Ovary (tissue), 7 donors: ENCODE measurements at regions not wholly inside any gene's neighbourhood (a gene's known extent, or its start where the extent isn't known, plus 50 kb on each side); places are given as distances from the start of the nearest gene placed in this dataset.
A peak's percentile ranks its signal among the peaks of the same experiment; 100 is the strongest.

Source experiments
- DNase-seq, 5 donors: peaks; one replicate each; pipeline ENCODE4 v3.0.0-alpha.2; 2019 to 2020
- H3K27ac ChIP-seq, 2 donors: fragments of 200-600 bp; one replicate each; pipeline versions ENCODE4 v1.5.1 to v1.8.0; 2019 to 2022
- H3K27me3 ChIP-seq: fragments of 200-600 bp; one replicate; pipeline ENCODE4 v1.8.0; 2022
- H3K36me3 ChIP-seq: fragments of 200-600 bp; sonication (generic); one replicate; pipeline ENCODE4 v1.5.1; 2019
- H3K4me1 ChIP-seq: one replicate; pipeline ENCODE4 v1.8.1; 2013; ENCODE audit warnings: mild to moderate bottlenecking, moderate library complexity; ENCODE audit not compliant: insufficient read depth
- H3K4me3 ChIP-seq: fragments of 200-600 bp; sonication (generic); one replicate; pipeline ENCODE4 v1.5.1; 2017
- H3K9me3 ChIP-seq, 2 donors: fragments of 200-600 bp in 1 of 2; sonication (generic) in 1 of 2; one replicate each; pipeline versions ENCODE4 v1.5.1 to v1.8.1; 2013 to 2019; ENCODE audit warnings: mild to moderate bottlenecking in 1 of 2, moderate library complexity in 1 of 2
- CTCF ChIP-seq, 3 donors: fragments of 450-650 bp in 2 of 3; fragments of 200-600 bp in 1 of 3; IDR thresholded peaks; one replicate each; pipeline versions ENCODE4 v1.5.1 to v1.8.0; 2016 to 2022; ENCODE audit warnings: antibody characterized with exemption in 3 of 3, mild to moderate bottlenecking in 1 of 3
- EP300 ChIP-seq: sonication (generic); formaldehyde crosslinking; IDR thresholded peaks from one replicate; pipeline ENCODE4 v1.6.1; 2017; ENCODE audit warnings: antibody characterized with exemption
- POLR2A ChIP-seq: fragments of 450-650 bp; IDR thresholded peaks from one replicate; pipeline ENCODE4 v1.6.1; 2017; ENCODE audit warnings: antibody characterized with exemption, mild to moderate bottlenecking, moderate library complexity
- WGBS, 3 donors: extraction: QIAGEN DNeasy Blood & Tissue Kit in 1 of 3; methylation state at CpG; one replicate each; pipeline versions ENCODE4 v1.1.5 to v1.1.7; 2013 to 2017; 5-methylcytosine and 5-hydroxymethylcytosine counted together
- intact Hi-C, 4 donors: fragments of 100-400 bp; cut with DNase I; formaldehyde crosslinking; loops; one replicate each; pipeline versions ENCODE4 v1.11.0 to v1.15.1; 2022 to 2023
- donor health status: DM: no; HTN: no; CAD: no; lungs with moderate emphysema.
- donor health status: DM: no; HTN: no; CAD: no.
- donor health status: Bipolar disorder and iron deficiency.
- donor health status: DM: no; HTN: no; CAD: no.
- donor health status: DM: yes; HTN: yes; CAD: no.

GRCh38 chr9:107389617-107390071 lies 99.9 kb downstream of the KLF4 start:
- intact Hi-C loops, result no loop called here
- no peak overlapping the region for H3K4me3 ChIP-seq
- H3K27ac ChIP-seq, result no peak overlapping the region
- no peaks in the 10 kb centered on the region for H3K27me3 ChIP-seq
- peak in 3 of 5 donors; percentile 30 to 48 (median 45) for DNase-seq
- WGBS, 3 donors, result 65 to 75% (median 68%) methylated on average over 3 of the region's 3 CpGs
- H3K36me3 ChIP-seq, result no peaks in the 10 kb centered on the region
- TF ChIP-seq POLR2A (no peak), CTCF (IDR thresholded peaks at IDR 0.05) (no peak), EP300 (no peak)
- no peaks in the 10 kb centered on the region for H3K9me3 ChIP-seq
- H3K4me1 ChIP-seq, result no peaks in the 10 kb centered on the region

GRCh38 chr9:107388890-107389289 lies 100.7 kb downstream of the KLF4 start:
- TF ChIP-seq POLR2A (no peak), EP300 (no peak), CTCF (IDR thresholded peaks at IDR 0.05) (no peak)
- Histone ChIP-seq H3K36me3 (no peaks in the 10 kb centered on the region), H3K4me1 (no peaks in the 10 kb centered on the region), H3K9me3 (no peaks in the 10 kb centered on the region), H3K27me3 (no peaks in the 10 kb centered on the region), H3K27ac (no peak overlapping the region), H3K4me3 (no peak overlapping the region)
- no peak for DNase-seq
- intact Hi-C loops, result no loop called here
- WGBS, 3 donors, result 57 to 80% (median 66%) methylated on average over 4 of the region's 4 CpGs

- no peak for TF ChIP-seq CTCF (IDR thresholded peaks at IDR 0.05)
- TF ChIP-seq POLR2A, result no peak
- peak in 2 of 5 donors; percentile 21 to 44 for DNase-seq
- Histone ChIP-seq H3K4me1 (no peaks in the 10 kb centered on the region), H3K36me3 (no peaks in the 10 kb centered on the region), H3K27me3 (no peaks in the 10 kb centered on the region), H3K4me3 (no peak overlapping the region), H3K27ac (no peak overlapping the region), H3K9me3 (no peaks in the 10 kb centered on the region)
- WGBS, 3 donors, result 21 to 33% (median 33%) methylated on average over 3 of the region's 3 CpGs
- intact Hi-C loops, result no loop called here
These were observed 102.2 kb downstream of the KLF4 start for GRCh38 chr9:107387409-107387808.

- Histone ChIP-seq H3K36me3 (no peaks in the 10 kb centered on the region), H3K27me3 (no peaks in the 10 kb centered on the region), H3K4me3 (no peak overlapping the region), H3K9me3 (no peaks in the 10 kb centered on the region), H3K27ac (no peak overlapping the region), H3K4me1 (no peaks in the 10 kb centered on the region)
- intact Hi-C loops, result no loop called here
- 92 to 100% (median 94%) methylated on average over 1 of the region's 1 CpG for WGBS, 3 donors
- TF ChIP-seq CTCF (IDR thresholded peaks at IDR 0.05), result no peak
- TF ChIP-seq EP300, result no peak
- no peak for TF ChIP-seq POLR2A
- no peak for DNase-seq
These were observed 103.2 kb downstream of the KLF4 start for GRCh38 chr9:107386396-107386795.
